ENCODE measurements at regions not wholly inside any gene's neighbourhood (a gene's known extent, or its start where the extent isn't known, plus 50 kb on each side); places are given as distances from the start of the nearest gene placed in this dataset.

- TF ChIP-seq POLR2A (IDR thresholded peaks at IDR 0.05) = no peak
- TF ChIP-seq CTCF (IDR thresholded peaks at IDR 0.05) = no peak
Measured at GRCh38 chr10:33695536-33695935, 361.1 kb upstream of the NRP1 start.

Measured in uterus (tissue), 2 donors.